ENCODE measurements at regions not wholly inside any gene's neighbourhood (a gene's known extent, or its start where the extent isn't known, plus 50 kb on each side); places are given as distances from the start of the nearest gene placed in this dataset.

- TF ChIP-seq CTCF (IDR thresholded peaks at IDR 0.05; ENCODE audit: control extremely low read depth in 1 of 3, insufficient read depth in 1 of 3, low read depth in 1 of 3, low read length in 3 of 3) (no peak), SRF (IDR thresholded peaks at IDR 0.05; ENCODE audit: low read depth, low read length) (no peak), POLR2A (IDR thresholded peaks at IDR 0.05; ENCODE audit: control extremely low read depth in 1 of 2, low read depth in 2 of 2, low read length in 2 of 2) (no peak)
Measured at GRCh38 chr17:15123593-15124263, 141.4 kb downstream of the PMP22 start.

All from H1 (cell line).